ENCODE measurements at regions not wholly inside any gene's neighbourhood (a gene's known extent, or its start where the extent isn't known, plus 50 kb on each side); places are given as distances from the start of the nearest gene placed in this dataset.

- TF ChIP-seq BHLHE40 (IDR thresholded peaks at IDR 0.05; ENCODE audit: borderline replicate concordance): no peak
- no peak for TF ChIP-seq SP1 (IDR thresholded peaks at IDR 0.05)
- TF ChIP-seq SUZ12 (IDR thresholded peaks at IDR 0.05): no peak
- no peak for TF ChIP-seq PKNOX1 (IDR thresholded peaks at IDR 0.05)
- no peak for TF ChIP-seq CTBP1 (IDR thresholded peaks at IDR 0.05; ENCODE audit: borderline replicate concordance)
- no peak for TF ChIP-seq L3MBTL2 (conservative IDR thresholded peaks at IDR 0.05)
- TF ChIP-seq TARDBP (IDR thresholded peaks at IDR 0.05): no peak
- TF ChIP-seq ELF4 (IDR thresholded peaks at IDR 0.05): no peak
- no peak for TF ChIP-seq FOXM1 (IDR thresholded peaks at IDR 0.05; ENCODE audit: borderline replicate concordance)
- no peak for TF ChIP-seq FOXA1 (IDR thresholded peaks at IDR 0.05)
- TF ChIP-seq NFRKB (IDR thresholded peaks at IDR 0.05): no peak
Observed at GRCh38 chr6:127019828-127020227, 98.6 kb upstream of the RSPO3 start.

All from HEK293T (cell line).